HG03175 (cell line): ENCODE measurements at regions not wholly inside any gene's neighbourhood (a gene's known extent, or its start where the extent isn't known, plus 50 kb on each side); places are given as distances from the start of the nearest gene placed in this dataset.

Experiments used
- ATAC-seq: cut with Tn5 transposase; IDR thresholded peaks from one replicate; pipeline ENCODE4 v1.9.1; 2021; ENCODE audit warnings: mild to moderate bottlenecking, moderate library complexity; ENCODE audit not compliant: unreplicated experiment

DNA sequence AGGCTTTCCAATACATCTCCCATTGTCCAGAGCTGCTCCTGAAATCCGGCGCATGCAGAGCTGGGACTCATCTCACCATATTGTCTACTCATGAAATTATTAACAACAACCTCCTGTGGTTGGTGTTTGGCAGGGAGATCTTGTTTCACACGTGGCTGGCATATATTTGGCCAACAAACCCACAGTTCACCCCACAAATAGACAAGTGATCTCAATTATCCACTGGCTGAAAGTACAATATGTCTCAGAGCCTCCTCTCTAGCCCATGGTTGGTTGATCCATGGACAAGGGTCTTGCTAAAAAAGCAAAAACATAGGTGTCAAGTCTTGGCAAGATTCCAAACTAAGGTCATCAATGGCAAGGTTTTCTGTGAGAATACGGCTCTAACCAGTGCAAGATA is 386.9 kb downstream of the ETS1 start:
- ATAC-seq, result no peak

DNA sequence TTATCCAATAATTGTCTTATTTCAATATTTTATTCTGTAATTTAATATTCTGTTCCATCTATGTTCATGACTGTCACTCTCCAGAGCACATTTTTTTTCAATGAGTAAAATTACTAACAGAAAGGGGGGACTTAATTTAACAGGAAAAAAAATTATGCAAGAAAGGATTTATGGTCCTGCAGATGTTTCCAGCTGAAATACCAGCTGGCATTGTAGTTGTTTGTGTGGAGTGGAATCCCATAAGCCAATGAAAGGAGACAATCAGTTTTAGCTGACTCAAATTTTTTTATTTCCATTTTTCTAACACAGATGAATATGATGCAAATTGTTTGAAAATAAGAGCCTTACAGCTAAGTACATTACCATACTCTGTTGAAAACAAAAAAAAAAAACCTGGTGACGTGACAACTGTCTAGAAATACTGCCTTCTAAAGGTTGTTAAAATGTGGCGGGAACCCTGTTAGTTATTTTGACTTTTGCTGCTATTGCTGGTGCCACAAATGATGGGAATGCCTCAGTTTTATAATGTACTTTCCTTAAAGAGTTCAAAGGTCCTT is 389.1 kb downstream of the ETS1 start:
- ATAC-seq, result no peak

DNA sequence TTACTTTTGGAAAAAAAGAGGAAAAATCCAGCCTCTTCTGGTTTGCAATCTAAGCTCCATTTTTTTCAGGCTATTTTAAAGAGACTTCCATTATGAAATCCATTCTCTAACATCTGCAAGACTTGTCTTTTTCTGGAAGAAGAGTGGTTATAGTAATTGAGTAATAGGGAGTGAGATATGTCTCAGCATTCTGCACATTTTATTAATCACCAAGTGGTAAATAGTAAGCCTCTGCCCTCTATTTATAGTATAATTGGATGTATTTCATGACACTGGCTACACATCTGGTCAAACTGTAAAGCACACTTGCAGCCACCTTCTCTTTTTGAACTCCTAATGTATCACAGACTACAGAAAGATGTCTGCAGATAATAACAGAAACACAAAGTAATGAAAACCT is 391.1 kb downstream of the ETS1 start:
- no peak for ATAC-seq

DNA sequence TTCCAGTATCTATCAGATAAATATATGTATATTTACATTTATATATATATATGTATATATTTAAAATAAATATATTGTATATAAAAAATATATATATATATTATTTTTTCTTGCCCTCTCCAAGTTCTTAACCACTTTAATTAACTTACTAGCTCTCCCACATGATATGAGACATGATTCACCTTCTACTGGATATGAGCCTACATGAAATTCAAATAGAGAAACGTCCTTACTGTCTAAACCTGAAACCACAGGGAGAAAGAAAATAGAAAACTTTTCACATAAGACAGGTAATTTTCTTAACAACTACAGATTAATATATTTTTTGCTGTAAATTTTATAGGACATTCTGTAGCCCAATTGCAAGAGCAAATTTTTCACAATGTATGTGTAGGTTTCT is 391.6 kb downstream of the ETS1 start:
- ATAC-seq, result no peak

DNA sequence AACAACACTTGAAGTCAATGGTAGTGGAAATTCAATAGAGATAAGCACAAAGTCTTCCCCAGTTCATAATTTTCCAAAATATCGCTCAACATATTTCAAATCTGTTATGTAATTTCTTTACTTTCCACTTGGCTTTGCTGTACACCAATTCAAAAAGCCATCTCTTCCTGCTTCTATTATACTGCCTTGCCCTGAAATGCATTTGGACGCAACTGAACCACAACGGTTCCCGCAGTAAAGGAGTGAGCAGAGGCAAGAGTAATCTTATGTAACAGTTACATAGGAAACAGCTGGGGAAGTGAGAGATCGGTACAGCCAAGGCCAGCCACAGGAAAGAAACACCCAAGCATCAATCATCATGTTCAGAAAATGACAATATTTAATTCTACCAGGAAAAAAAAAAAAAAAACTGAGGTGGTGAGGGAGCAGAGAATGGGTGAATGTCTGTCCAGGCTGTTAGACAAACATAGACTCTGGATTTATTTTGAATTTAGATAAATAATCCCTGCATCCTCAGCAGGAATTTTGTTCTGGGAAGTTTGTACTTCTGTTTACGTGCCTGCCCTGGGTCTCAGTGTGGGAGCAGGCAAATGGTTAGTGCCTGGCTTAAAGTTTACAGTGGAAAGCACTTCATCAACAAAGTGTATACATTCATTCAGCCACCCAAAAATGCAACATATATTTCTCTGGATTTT is 392.2 kb downstream of the ETS1 start:
- no peak for ATAC-seq

DNA sequence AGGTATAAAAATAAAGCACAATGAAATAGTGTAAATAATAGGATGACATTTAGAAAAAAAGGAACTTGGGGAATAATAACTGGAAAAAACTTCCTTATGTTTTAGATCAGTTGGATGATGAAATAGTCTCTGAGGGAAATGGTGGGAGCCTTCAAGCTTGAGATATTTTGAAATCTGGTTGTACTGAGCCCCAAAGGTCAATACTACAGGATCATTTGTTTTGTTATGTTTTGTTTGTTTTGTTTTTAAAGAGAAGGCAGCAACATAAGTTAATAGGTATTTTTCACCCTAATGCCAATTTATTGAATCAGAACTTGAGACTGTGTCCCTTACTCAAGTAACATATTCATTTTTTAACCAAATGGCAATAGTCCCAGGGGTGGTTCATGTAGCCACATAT is 393.1 kb downstream of the ETS1 start:
- no peak for ATAC-seq

DNA sequence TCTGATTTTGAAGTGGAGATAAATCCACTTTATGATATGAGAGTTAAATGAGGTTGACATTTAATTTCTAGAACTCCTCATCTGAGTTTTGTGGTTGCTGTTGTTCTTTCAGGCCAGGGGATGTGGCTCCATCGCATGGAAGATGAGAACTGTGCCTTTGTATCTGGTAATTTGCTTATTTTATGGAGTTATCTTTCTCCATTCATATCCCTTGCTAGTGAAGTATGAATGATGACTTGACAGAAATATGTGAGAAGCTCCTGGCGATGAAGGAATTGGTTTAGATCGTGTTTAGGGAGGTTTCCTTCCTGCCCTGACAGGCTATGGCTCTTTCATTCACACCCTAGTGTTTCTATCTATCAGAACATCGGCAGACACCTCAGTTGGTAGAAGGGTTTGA is 393.7 kb downstream of the ETS1 start:
- ATAC-seq, result no peak

DNA sequence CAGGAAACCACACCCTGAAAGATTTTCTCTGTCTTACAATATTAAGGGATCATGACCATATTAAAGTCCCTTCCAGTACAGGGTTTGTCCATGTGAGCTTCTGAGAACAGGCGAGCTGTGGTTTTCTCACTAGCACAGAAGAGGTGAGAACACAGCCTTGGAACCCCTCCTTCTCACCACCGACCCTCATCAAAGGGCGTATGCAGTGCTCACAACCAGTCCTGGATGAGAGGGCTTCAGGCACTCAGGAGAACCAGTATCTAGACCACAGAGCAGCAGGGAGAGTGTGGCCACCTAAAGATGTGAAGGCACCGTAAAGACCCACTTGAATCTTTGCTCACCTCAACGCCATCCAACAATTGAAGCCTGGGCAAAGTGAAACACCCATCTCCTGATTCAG is 397.0 kb downstream of the ETS1 start:
- ATAC-seq, result no peak

DNA sequence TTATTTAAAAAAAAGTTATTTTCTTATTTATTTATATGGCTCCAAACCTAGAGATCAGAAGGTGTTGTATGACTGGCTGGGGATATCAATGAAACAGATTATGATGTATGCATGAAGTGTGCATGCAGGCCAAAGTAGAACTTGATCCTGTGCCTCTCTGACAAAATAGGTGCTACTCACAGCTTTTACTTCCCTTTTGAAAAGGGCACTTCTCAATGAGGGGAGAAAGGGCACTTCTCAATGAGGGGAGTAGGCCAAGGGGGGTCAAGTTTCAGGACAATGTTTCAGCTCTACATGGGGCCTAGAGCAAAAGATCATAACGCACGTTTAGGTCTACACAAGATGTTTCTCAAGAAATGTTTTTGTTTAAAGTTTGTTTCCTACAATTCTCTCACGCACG is 397.5 kb downstream of the ETS1 start:
- ATAC-seq, result no peak

DNA sequence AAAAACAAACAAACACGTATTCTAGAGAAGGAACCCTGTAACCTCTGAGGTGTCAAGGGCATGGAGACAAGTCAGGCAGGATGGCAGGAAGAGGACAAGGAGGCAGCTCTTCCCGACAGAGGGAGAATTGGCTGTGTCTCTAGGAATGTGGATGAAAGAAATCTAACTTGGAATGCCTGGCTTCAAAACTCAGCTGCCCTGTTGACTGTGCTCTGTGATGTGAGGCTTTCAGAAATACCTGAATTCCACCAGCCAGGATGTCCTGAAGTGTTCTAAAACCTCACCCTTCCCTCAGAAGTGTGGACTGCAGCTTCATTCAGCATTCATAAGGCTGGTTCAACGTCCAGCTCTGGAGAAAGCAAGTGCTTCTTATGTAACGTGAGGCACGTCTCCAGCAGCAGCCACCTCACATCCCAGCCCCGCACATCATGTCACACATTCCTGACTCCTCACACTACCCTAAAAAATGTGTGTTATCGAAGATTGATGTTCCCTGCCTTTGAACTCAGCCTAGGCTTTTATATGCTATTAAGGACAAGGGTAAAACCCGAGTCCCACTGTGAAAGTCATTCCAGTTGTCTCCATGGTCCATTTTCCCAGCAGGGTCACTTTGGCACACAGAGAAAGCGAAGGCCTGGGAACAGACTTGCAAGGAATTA is 398.9 kb downstream of the ETS1 start:
- ATAC-seq, result no peak

DNA sequence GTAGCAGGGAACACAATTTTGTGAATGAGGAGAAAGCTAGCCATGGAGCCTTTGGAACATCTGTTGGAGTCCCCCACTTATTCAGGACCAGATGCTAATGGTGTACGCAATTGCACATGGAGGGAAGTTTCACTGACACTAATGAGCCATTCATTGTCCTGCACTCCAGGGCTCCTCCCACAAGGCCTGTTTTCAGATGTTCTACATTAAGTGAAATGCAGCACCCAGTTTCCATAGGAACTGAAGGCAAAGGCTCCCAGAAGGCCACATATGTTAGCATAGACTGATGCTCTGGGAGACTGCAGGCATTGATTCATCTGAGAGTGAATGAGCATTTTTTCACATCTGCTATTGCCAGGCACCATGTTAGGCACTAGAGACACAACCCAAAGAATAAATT is 399.5 kb downstream of the ETS1 start:
- no peak for ATAC-seq

DNA sequence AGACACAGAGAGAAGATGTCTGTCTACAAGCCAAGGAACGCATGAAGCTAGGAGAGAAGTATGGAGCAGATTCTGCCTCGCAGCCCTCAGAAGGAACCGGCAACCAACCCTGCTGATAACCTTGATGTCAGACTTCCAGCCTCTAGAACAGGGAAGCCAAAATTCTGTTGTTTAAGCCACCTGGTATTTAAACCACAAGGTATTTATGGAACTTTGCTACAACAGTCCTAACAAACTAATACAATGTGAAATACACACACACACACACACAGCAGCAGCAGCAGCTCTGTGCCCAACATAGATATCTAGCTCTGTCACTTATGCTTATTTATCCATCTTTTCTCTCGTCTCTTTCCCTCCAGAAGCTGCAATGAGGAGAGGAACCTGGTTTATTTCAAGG is 400.0 kb downstream of the ETS1 start:
- ATAC-seq, result no peak

DNA sequence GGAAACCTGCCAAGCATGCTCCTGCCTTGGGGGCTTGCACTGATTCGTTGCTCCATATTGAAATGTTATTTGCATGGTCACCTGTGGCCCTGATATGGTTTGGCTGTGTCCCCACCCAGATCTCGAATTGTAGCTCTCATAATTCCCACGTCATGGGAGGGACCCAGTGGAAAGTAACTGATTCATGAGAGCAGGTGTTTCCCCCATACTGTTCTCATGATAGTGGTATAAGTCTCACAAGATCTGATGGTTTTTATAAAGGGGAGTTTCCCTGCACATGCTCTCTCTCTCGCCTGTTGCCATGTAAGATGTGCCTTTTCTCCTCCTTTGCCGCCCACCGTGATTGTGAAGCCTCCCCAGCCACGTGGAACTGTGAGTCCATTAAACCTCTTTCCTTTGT is 402.4 kb downstream of the ETS1 start:
- ATAC-seq, result no peak

DNA sequence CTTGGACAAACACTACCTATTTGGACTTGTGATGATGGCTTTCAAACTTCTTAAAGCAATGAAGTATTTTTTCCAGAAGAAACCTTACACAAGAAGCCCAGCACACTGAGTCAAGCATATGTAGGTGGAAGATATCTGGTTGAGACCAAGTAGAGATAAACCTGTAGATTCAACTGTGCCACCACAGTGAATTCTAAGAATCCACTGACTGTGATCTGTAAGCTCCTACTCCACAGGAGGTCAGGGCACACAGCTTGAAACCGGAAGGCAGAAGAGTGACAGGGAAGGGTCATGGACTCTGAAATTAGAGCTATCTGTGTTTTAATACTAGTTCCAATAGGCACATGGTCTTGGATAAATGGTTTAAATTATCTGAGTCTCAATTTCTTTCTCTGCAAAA is 404.5 kb downstream of the ETS1 start:
- no peak for ATAC-seq

DNA sequence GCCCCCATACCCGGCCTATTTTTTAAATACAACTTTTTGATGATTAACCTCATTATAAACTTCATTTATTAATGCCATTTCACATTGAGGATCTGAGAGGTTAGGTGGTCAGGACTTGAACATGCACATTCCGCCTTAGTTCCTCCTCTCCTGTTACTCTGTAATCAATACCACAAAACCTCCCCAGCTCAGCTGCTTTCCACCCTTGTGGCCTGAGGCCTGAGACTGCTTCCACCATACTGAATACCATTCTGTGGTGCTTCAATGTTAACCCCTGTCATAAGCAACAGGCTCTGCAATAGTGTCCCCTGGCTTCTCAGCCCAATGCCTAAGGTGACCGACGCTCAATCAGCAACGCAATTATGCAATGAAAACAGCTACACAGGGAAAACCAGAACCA is 405.4 kb downstream of the ETS1 start:
- ATAC-seq, result no peak

DNA sequence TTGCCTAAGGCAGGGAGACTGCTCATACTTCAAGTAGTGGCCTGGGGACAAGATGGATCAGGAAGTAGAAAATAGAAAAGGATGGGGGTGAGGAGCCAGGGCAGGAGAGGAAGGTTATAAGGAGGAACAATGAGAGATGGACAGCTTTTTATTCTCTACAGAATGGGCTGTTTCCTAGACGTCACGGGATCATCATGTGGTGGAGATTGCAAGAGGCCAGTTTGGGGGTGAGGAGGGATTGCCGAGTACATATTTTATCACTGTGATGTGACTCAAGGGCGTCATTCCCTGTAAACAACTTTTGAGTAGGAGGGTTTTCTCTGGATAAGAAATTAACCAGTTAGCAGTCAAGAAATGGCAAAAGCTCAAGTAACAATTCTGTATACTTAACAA is 406.3 kb downstream of the ETS1 start:
- no peak for ATAC-seq

DNA sequence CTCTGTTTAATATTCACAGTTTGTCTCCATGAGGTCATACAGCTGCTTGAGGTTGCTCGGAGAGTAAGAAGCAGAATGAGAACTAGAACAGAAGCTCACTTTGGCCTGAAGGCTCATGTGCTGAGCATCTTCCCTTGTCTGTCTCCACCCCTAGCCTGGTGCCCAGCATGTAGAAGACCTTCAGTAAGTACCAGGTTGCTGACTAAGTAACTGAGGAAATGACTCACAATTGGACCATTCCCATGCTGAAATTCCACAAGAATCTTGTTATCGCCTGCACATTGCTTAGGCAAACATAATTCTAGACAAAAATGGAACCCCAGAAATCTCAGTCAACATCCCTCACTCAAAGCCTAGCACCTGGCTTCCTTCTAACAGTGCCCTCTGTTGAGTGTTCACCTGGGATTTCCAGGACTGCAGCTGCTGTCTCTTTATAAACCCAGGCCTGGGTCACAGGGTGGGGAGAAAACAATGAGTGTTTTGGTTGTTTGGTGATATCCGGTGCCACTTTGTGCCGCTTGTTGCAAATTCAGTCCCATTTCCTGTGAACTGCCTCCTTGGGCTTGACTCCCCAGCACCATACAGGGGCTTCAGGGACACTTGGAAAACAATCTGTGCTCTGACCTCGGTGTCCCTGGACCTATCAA is 406.8 kb downstream of the ETS1 start:
- no peak for ATAC-seq

DNA sequence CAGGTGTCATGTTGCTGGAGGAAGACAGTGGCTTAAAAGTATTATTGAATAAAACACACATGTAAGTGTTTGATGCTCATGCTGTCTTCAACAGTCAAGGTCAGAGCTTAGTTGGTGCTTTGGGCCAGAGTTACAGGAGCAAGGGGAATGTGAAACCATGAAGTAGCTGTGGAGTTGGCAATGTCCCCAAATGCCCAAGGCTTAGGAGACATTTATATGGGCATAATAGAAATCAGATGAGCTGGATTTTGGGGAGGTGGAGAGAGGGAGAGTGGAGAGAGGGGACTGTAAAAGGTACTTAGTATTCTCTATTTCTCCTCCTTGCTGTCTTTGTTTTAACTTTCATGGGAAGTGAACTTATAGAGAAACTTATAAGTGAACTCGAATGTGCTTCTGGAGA is 407.8 kb downstream of the ETS1 start:
- no peak for ATAC-seq

DNA sequence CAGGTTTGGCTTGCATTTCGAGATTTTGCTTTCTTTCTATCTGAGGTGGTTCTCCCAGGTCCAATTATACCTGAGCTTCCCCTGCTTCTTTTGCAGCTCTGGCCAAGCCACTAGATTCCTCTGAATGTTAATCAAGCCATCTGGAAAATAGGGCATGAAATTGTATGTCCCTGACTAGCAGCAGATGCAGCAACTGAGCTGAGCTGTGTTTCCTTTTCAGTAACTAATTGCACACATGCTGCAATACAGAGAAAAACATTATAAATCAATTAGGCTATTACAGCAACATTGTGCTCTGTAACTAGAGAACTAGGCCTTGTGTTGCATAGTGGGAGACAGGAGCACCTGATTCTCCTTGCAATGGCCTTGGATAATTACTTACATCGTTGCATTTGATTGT is 408.3 kb downstream of the ETS1 start:
- ATAC-seq, result no peak

DNA sequence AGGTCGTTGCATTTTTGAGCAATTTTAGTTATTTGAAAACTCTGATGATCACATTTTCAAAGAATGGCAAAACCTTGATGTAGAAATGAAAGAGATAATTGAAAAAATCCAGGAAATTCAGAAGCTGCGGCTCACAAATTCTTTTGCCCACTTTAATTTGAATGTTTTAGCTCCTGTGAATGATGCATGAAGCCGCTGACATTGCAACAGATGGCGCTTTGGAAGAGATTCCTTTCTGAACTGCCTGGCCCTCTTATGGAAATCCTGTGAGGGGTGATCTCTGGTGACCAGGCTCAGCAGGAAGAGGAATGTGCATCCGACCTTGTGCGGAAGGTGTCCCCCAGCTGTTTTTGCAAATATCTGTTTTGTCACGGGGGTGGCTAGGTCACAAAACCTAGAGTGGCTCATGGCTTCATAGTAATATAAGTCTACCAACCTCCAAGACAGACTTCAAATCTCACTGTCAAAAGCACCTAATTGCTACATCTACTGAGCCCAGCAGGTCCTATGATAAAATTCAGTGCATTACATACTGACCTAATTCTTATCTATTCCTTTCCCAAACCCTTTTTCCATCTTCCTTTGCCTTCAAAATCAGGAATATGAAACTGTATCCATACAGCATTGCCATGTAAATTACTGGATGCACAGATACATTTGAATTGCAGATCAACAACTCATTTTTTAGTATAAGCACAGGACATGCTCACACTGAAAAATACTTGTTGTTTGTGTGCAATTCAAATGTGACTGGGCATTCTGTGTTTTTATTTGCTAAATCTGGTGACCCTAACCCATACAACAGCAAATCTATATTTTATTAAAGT is 412.7 kb downstream of the ETS1 start:
- no peak for ATAC-seq
